Endothelial cell of umbilical vein (primary cell): ENCODE measurements at regions not wholly inside any gene's neighbourhood (a gene's known extent, or its start where the extent isn't known, plus 50 kb on each side); places are given as distances from the start of the nearest gene placed in this dataset.

ENCODE experiments used
- BruUV-seq: library from RNA; stranded (reverse); fragments of 400-500 nt; replicated peaks from 2 replicates; lab custom pipeline; 2021; lab: Mats Ljungman, UMichigan
- CTCF ChIA-PET: fragments of 300-600, 350-600 bp; sonication (Branson Sonifier 250); formaldehyde crosslinking; loops from one replicate; lab custom pipeline; 2021; ENCODE audit warnings: antibody characterized with exemption, inconsistent platforms; lab: Charles Lee
- POLR2A ChIA-PET: fragments of 300-600, 350-600 bp; sonication (Branson Sonifier 250); formaldehyde crosslinking; loops from one replicate; lab custom pipeline; 2021; ENCODE audit warnings: antibody characterized with exemption, inconsistent platforms; lab: Charles Lee
- DNase-seq: peaks from one replicate; pipeline ENCODE4 v3.0.0-alpha.2; 2011; ENCODE audit warnings: low read depth, low spot score
- FAIRE-seq: peaks from 2 replicates; lab custom pipeline; 2011; peaks lifted over from hg19 to GRCh38; lab: Jason Lieb, UNC
- H2AFZ ChIP-seq: 2 replicates; pipeline ENCODE4 v1.6.0; 2012; ENCODE audit warnings: low read depth, low read length, control low read depth, inconsistent platforms
- H3K27ac ChIP-seq: 2 replicates; pipeline ENCODE4 v1.5.1; 2011; ENCODE audit warnings: low read depth, mild to moderate bottlenecking, control low read depth, low read length, moderate library complexity; ENCODE audit not compliant: insufficient read depth
- H3K27me3 ChIP-seq, 2 experiments: 2 replicates each; pipeline versions ENCODE4 v1.6.0 to v1.6.1; 2011; ENCODE audit warnings: low read length in 2 of 2, mixed read lengths in 1 of 2; ENCODE audit not compliant: control insufficient read depth in 2 of 2, insufficient read depth in 2 of 2
- H3K36me3 ChIP-seq, 2 experiments: 2 replicates in 1 of 2; 3 replicates in 1 of 2; pipeline ENCODE4 v1.5.1; 2011; ENCODE audit warnings: low read length in 2 of 2, mild to moderate bottlenecking in 1 of 2, moderate library complexity in 1 of 2; ENCODE audit not compliant: control insufficient read depth in 2 of 2, insufficient read depth in 2 of 2; ENCODE audit errors: extremely low read depth in 1 of 2
- H3K4me1 ChIP-seq: 3 replicates; pipeline ENCODE4 v1.5.1; 2011; ENCODE audit warnings: mild to moderate bottlenecking, low read length; ENCODE audit not compliant: control insufficient read depth, insufficient read depth; ENCODE audit errors: extremely low read depth
- H3K4me2 ChIP-seq: 2 replicates; pipeline ENCODE4 v1.6.1; 2011; ENCODE audit warnings: low read length, control low read depth, mixed read lengths; ENCODE audit not compliant: insufficient read depth
- H3K4me3 ChIP-seq, 3 experiments: fragments of 200-600 bp in 1 of 3; sonication (generic), shearing (Covaris generic) in 1 of 3; replicated peaks in 1 of 3; 2 replicates each; pipeline ENCODE4 v1.5.1; 2011 to 2016; ENCODE audit warnings: control low read depth in 3 of 3, low read length in 3 of 3, mild to moderate bottlenecking in 2 of 3, inconsistent platforms in 1 of 3, low read depth in 1 of 3, moderate library complexity in 1 of 3; ENCODE audit not compliant: insufficient read depth in 1 of 3
- H3K79me2 ChIP-seq: 2 replicates; pipeline ENCODE4 v1.6.0; 2012; ENCODE audit warnings: low read length, inconsistent platforms; ENCODE audit not compliant: control insufficient read depth, insufficient read depth
- H3K9ac ChIP-seq: replicated peaks from 2 replicates; pipeline ENCODE3; 2011; ENCODE audit warnings: low read length, control low read depth; ENCODE audit not compliant: insufficient read depth; ENCODE audit errors: extremely low read depth
- H3K9me1 ChIP-seq: replicated peaks from 3 replicates; pipeline ENCODE4 v1.6.0; 2011; ENCODE audit warnings: mild to moderate bottlenecking, low read length; ENCODE audit not compliant: control insufficient read depth, insufficient read depth; ENCODE audit errors: extremely low read depth
- H3K9me3 ChIP-seq: replicated peaks from 2 replicates; pipeline ENCODE4 v1.5.1; 2012; ENCODE audit warnings: low read length, inconsistent platforms; ENCODE audit not compliant: control insufficient read depth, insufficient read depth
- H4K20me1 ChIP-seq: replicated peaks from 2 replicates; pipeline ENCODE3; 2011; ENCODE audit warnings: mild to moderate bottlenecking, low read length; ENCODE audit not compliant: control insufficient read depth, insufficient read depth; ENCODE audit errors: extremely low read depth
- EZH2 ChIP-seq: IDR thresholded peaks from 2 replicates; pipeline ENCODE4 v1.6.1; 2012; ENCODE audit warnings: borderline replicate concordance, low read depth, mild to moderate bottlenecking, moderate library complexity, low read length, inconsistent platforms; ENCODE audit not compliant: severe bottlenecking
- FOS ChIP-seq: IDR thresholded peaks from 2 replicates; pipeline ENCODE4 v1.6.1; 2011; ENCODE audit warnings: mild to moderate bottlenecking, low read length, moderate library complexity, borderline replicate concordance; ENCODE audit not compliant: insufficient read depth
- GATA2 ChIP-seq: IDR thresholded peaks from 2 replicates; pipeline ENCODE4 v1.7.0; 2011; ENCODE audit warnings: low read depth, mild to moderate bottlenecking, moderate library complexity, mixed read lengths, low read length; ENCODE audit not compliant: insufficient read length, insufficient read depth
- JUN ChIP-seq: IDR thresholded peaks from 2 replicates; pipeline ENCODE4 v1.6.1; 2011; ENCODE audit warnings: borderline replicate concordance, low read depth; ENCODE audit not compliant: insufficient read length, insufficient read depth
- MYC ChIP-seq: IDR thresholded peaks from one replicate; pipeline ENCODE4 v1.6.1; 2011; ENCODE audit warnings: mild to moderate bottlenecking, low read depth, low read length
- POLR2A ChIP-seq: IDR thresholded peaks from 2 replicates; pipeline ENCODE4 v1.6.1; 2012; ENCODE audit warnings: low read depth, mild to moderate bottlenecking, control low read depth, low read length
- POLR2AphosphoS5 ChIP-seq: IDR thresholded peaks from 2 replicates; pipeline ENCODE4 v1.6.1; 2012; ENCODE audit warnings: low read depth, mild to moderate bottlenecking, control low read depth, low read length, moderate library complexity; ENCODE audit not compliant: insufficient read depth
- dilution Hi-C: fragments of 300-500 bp; cut with MboI; formaldehyde crosslinking; loops from one replicate; pipeline ENCODE4 v1.15.0; 2019; ENCODE audit warnings: low sequenced_read_pairs; ENCODE audit not compliant: extremely low pct_ligation_motif_present
- intact Hi-C: fragments of 100-400 bp; cut with micrococcal nuclease; formaldehyde crosslinking; loops from one replicate; pipeline ENCODE4 v1.10.0; 2022
- TF ChIP-seq, protein P1 (sequence below), 2 donors: IDR thresholded peaks; 1 replicate in 1 of 2; 2 replicates in 1 of 2; pipeline ENCODE4 v1.5.1; 2011; ENCODE audit warnings: low read length in 2 of 2, mild to moderate bottlenecking in 2 of 2, moderate library complexity in 2 of 2, control low read depth in 1 of 2, inconsistent platforms in 1 of 2, low read depth in 1 of 2; ENCODE audit not compliant: insufficient read depth in 1 of 2; ENCODE audit errors: extremely low read depth in 1 of 2
- TF ChIP-seq, protein P2 (sequence below): IDR thresholded peaks from 2 replicates; pipeline ENCODE4 v1.6.1; 2011; ENCODE audit not compliant: insufficient read depth, insufficient read length

DNA sequence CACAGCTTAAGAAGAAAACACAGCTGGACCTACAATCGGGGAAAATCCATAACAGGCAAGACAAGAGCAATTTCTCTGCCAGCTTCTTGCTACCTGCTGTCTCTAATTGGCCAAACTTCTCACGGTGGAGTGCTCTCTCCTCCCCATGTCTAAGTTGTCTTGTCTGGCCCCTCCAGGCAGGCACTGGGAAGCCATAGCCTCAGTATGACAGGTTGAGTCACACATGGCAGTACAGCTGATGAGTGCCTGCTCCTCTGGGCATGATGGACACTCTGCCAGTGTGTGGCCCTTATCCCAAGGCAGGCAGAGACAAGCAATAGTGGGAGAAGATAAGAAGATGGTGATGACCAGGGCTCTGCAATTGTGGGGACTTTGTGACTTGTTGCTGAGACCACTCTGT is 551.8 kb downstream of the DIPK2A start:
- intact Hi-C loops, result no loop called here
- dilution Hi-C loops, result no loop called here
- ChIA-PET POLR2A (no interaction called here), CTCF (interaction anchor here (0.7 to 1.6 kb wide), 3 partner anchors 10 to 24 kb away, joined by 3 to 6 read pairs (median 3); no protein-coding TSS in a partner anchor)
- Histone ChIP-seq H2AFZ (no peak overlapping the region), H3K4me1 (no peaks in the 10 kb centered on the region), H3K27ac (no peak overlapping the region), H3K4me3 (no peak overlapping the region), H3K9me3 (no peaks in the 10 kb centered on the region), H3K79me2 (no peaks in the 10 kb centered on the region), H3K9me1 (no peaks in the 10 kb centered on the region), H3K27me3 (no peaks in the 10 kb centered on the region), H3K4me2 (no peak overlapping the region), H4K20me1 (no peaks in the 10 kb centered on the region), H3K36me3 (no peaks in the 10 kb centered on the region), H3K9ac (no peak overlapping the region)
- no peak for FAIRE-seq
- TF ChIP-seq EZH2, result no peak
- no peak for TF ChIP-seq POLR2A
- TF ChIP-seq MYC, result no peak
- TF ChIP-seq GATA2, result no peak
- TF ChIP-seq POLR2AphosphoS5, result no peak
- no peak for TF ChIP-seq FOS
- DNase-seq, result no peak
- no TSS peak for BruUV-seq

DNA sequence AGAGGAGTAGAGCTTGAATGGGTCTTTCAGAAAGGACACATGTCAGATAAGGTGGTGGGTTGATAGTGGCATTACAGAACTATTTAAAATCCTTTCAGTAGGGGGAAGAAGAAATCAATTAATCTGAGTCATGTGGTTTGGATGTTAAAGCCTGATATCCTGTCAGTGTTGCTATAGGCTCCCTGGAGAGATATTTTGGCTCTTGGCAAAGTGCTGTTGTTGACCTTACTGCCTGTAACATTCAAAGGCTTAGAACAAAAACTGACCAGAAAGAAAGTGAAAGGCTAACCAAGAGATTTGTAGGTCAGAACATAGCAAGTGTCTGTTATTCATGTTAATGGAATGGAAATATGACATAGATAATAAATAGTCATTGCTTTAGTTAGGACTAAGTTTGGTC is 552.9 kb downstream of the DIPK2A start:
- TF ChIP-seq, protein P1, sequence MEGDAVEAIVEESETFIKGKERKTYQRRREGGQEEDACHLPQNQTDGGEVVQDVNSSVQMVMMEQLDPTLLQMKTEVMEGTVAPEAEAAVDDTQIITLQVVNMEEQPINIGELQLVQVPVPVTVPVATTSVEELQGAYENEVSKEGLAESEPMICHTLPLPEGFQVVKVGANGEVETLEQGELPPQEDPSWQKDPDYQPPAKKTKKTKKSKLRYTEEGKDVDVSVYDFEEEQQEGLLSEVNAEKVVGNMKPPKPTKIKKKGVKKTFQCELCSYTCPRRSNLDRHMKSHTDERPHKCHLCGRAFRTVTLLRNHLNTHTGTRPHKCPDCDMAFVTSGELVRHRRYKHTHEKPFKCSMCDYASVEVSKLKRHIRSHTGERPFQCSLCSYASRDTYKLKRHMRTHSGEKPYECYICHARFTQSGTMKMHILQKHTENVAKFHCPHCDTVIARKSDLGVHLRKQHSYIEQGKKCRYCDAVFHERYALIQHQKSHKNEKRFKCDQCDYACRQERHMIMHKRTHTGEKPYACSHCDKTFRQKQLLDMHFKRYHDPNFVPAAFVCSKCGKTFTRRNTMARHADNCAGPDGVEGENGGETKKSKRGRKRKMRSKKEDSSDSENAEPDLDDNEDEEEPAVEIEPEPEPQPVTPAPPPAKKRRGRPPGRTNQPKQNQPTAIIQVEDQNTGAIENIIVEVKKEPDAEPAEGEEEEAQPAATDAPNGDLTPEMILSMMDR (IDR thresholded peaks at IDR 0.05; ENCODE audit: extremely low read depth in 1 of 2, insufficient read depth in 1 of 2, low read depth in 1 of 2, low read length in 2 of 2), result no peak
- no peak for TF ChIP-seq FOS
- TF ChIP-seq, protein P2, sequence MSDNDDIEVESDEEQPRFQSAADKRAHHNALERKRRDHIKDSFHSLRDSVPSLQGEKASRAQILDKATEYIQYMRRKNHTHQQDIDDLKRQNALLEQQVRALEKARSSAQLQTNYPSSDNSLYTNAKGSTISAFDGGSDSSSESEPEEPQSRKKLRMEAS, result no peak
- no peak for TF ChIP-seq EZH2
- no peak for TF ChIP-seq POLR2A
- TF ChIP-seq JUN, result no peak
- no peak for TF ChIP-seq GATA2
- Histone ChIP-seq H3K36me3 (no peaks in the 10 kb centered on the region), H3K27me3 (no peaks in the 10 kb centered on the region), H2AFZ (no peak overlapping the region), H3K27ac (no peak overlapping the region), H3K9ac (no peak overlapping the region), H4K20me1 (no peaks in the 10 kb centered on the region), H3K4me2 (no peak overlapping the region), H3K9me3 (no peaks in the 10 kb centered on the region), H3K79me2 (no peaks in the 10 kb centered on the region), H3K9me1 (no peaks in the 10 kb centered on the region), H3K4me3 (no peak overlapping the region), H3K4me1 (no peaks in the 10 kb centered on the region)
- DNase-seq (no peak), FAIRE-seq (no peak)
- no TSS peak for BruUV-seq
- ChIA-PET POLR2A (no interaction called here), CTCF (no interaction called here)
- dilution Hi-C loops, result no loop called here
- intact Hi-C loops, result no loop called here
